ENCODE measurements at regions not wholly inside any gene's neighbourhood (a gene's known extent, or its start where the extent isn't known, plus 50 kb on each side); places are given as distances from the start of the nearest gene placed in this dataset.

DNA sequence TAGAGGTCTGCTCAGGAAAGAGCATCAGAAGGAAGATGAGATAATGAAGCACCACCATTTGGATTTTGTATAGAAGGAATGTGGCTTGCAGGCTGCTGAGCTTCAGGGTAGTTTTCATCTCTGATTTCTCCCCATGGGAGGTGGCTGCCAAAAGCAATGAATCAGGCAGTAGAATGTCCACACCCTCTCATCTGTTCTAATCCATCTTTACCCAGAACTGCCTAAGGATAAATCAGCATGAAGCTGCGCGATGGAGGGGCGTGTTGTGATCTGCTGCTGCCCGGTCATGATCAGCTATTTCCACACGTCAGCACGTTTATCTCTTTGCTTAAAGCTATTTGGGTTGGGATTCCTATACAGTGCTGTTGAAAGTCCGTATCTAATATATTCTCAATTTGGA, 295.4 kb downstream of the FOXA2 start:
- no peak for TF ChIP-seq CTCF (IDR thresholded peaks at IDR 0.05; ENCODE audit: insufficient read depth, low read depth, low read length)

GRCh38 chr20:22288156-22288555, 296.2 kb downstream of the FOXA2 start:
- no peak for TF ChIP-seq CTCF (IDR thresholded peaks at IDR 0.05; ENCODE audit: insufficient read depth, low read depth, low read length)
- DNase-seq (ENCODE audit: low read depth): no peak
- H3K4me3 ChIP-seq (ENCODE audit: low read depth, low read length): no peak overlapping the region
- POLR2A ChIA-PET: no interaction called here
- H3K27me3 ChIP-seq (ENCODE audit: control insufficient read depth, insufficient read depth, low read length): no peaks in the 10 kb centered on the region
- no peaks in the 10 kb centered on the region for H3K36me3 ChIP-seq (ENCODE audit: control insufficient read depth, insufficient read depth, low read length)
- CTCF ChIA-PET: no interaction called here

More for the DNA sequence above, 295.4 kb downstream of the FOXA2 start:
- no peak overlapping the region for H3K4me3 ChIP-seq (ENCODE audit: low read depth, low read length)
- H3K36me3 ChIP-seq (ENCODE audit: control insufficient read depth, insufficient read depth, low read length): no peaks in the 10 kb centered on the region
- no peaks in the 10 kb centered on the region for H3K27me3 ChIP-seq (ENCODE audit: control insufficient read depth, insufficient read depth, low read length)
- POLR2A ChIA-PET: no interaction called here
- DNase-seq (ENCODE audit: low read depth): no peak
- CTCF ChIA-PET: no interaction called here

GRCh38 chr20:22285555-22285954, 298.8 kb downstream of the FOXA2 start:
- POLR2A ChIA-PET: no interaction called here
- no peak for TF ChIP-seq CTCF (IDR thresholded peaks at IDR 0.05; ENCODE audit: insufficient read depth, low read depth, low read length)
- CTCF ChIA-PET: no interaction called here

GRCh38 chr20:22282696-22283095, 301.7 kb downstream of the FOXA2 start:
- no peak overlapping the region for H3K4me3 ChIP-seq (ENCODE audit: low read depth, low read length)
- H3K27me3 ChIP-seq (ENCODE audit: control insufficient read depth, insufficient read depth, low read length): no peaks in the 10 kb centered on the region
- TF ChIP-seq CTCF (IDR thresholded peaks at IDR 0.05; ENCODE audit: insufficient read depth, low read depth, low read length): no peak
- POLR2A ChIA-PET: no interaction called here
- CTCF ChIA-PET: no interaction called here
- no peak for DNase-seq (ENCODE audit: low read depth)
- no peaks in the 10 kb centered on the region for H3K36me3 ChIP-seq (ENCODE audit: control insufficient read depth, insufficient read depth, low read length)

More at GRCh38 chr20:22285555-22285954, 298.8 kb downstream of the FOXA2 start:
- H3K27me3 ChIP-seq (ENCODE audit: control insufficient read depth, insufficient read depth, low read length): no peaks in the 10 kb centered on the region
- no peak overlapping the region for H3K4me3 ChIP-seq (ENCODE audit: low read depth, low read length)
- no peak for DNase-seq (ENCODE audit: low read depth)
- no peaks in the 10 kb centered on the region for H3K36me3 ChIP-seq (ENCODE audit: control insufficient read depth, insufficient read depth, low read length)

- DNase-seq (ENCODE audit: low read depth): no peak
- no peak for TF ChIP-seq CTCF (IDR thresholded peaks at IDR 0.05; ENCODE audit: insufficient read depth, low read depth, low read length)
- no peaks in the 10 kb centered on the region for H3K36me3 ChIP-seq (ENCODE audit: control insufficient read depth, insufficient read depth, low read length)
- H3K27me3 ChIP-seq (ENCODE audit: control insufficient read depth, insufficient read depth, low read length): no peaks in the 10 kb centered on the region
- CTCF ChIA-PET: no interaction called here
- H3K4me3 ChIP-seq (ENCODE audit: low read depth, low read length): no peak overlapping the region
- POLR2A ChIA-PET: no interaction called here
Measured at GRCh38 chr20:22274330-22274729, 310.0 kb downstream of the FOXA2 start.

Measured in BJ (cell line).